ENCODE measurements at regions not wholly inside any gene's neighbourhood (a gene's known extent, or its start where the extent isn't known, plus 50 kb on each side); places are given as distances from the start of the nearest gene placed in this dataset.

DNA sequence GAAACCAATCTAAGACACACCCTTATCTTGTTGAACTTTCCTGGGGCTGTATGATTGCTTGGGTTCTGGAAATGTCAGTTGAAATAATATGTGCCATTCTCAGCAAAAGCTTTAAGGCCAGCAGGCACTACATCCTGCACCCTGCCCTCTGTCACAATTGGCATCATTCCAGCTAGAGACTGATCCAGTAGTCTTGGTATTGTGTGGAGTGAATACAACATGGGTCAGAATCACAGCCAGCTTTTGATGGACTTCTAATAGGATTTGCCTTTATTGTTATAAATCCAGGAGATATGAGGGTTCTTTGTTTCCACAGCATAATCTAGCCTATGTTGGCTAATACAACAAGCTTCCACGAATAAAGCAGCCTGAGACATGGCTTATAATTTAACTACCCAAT lies 617.0 kb upstream of the CDH2 start:
- peak; percentile 44 for DNase-seq (ENCODE audit: low read depth)
- no peak overlapping the region for H3K4me3 ChIP-seq (ENCODE audit: low read length)
- TF ChIP-seq, protein P1, sequence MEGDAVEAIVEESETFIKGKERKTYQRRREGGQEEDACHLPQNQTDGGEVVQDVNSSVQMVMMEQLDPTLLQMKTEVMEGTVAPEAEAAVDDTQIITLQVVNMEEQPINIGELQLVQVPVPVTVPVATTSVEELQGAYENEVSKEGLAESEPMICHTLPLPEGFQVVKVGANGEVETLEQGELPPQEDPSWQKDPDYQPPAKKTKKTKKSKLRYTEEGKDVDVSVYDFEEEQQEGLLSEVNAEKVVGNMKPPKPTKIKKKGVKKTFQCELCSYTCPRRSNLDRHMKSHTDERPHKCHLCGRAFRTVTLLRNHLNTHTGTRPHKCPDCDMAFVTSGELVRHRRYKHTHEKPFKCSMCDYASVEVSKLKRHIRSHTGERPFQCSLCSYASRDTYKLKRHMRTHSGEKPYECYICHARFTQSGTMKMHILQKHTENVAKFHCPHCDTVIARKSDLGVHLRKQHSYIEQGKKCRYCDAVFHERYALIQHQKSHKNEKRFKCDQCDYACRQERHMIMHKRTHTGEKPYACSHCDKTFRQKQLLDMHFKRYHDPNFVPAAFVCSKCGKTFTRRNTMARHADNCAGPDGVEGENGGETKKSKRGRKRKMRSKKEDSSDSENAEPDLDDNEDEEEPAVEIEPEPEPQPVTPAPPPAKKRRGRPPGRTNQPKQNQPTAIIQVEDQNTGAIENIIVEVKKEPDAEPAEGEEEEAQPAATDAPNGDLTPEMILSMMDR (IDR thresholded peaks at IDR 0.05; ENCODE audit: insufficient read depth, low read depth, low read length, missing control alignments) = no peak

DNA sequence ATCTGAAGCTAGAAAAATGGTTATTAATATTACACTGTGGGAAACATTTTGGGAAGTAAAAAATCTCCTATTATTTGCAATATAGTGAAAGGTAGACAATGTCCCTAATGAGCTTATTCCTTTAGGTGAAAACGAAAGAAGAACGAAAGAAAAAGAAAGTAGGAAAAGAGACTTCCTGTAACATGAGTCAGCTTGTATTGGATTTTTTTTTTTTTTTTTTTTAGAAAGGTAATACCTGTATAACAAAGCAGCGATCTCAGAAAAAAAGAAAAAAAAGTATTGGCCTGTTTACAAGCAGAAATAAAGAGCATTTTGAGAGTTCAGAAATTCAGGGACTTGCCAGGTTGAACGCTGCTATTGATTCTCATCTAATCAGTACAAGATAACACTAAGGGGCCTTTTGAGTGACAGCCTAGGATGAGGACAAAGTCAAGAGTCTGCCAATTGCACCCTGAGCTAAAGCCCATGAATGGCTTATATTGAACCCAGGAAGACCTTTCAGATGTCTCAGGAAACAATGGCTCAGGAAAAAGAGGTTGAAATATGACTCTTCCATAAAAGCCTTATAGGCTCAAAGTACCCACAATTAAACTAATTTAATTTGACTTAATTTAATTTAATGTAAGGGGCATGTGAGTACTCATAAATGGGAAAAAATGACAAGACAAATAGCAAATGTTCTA lies 615.6 kb upstream of the CDH2 start:
- peak overlapping the region; percentile 25 for H3K4me3 ChIP-seq (ENCODE audit: low read length)
- DNase-seq (ENCODE audit: low read depth) = peak; percentile 25
- TF ChIP-seq, protein P1 (IDR thresholded peaks at IDR 0.05; ENCODE audit: insufficient read depth, low read depth, low read length, missing control alignments) = no peak

DNA sequence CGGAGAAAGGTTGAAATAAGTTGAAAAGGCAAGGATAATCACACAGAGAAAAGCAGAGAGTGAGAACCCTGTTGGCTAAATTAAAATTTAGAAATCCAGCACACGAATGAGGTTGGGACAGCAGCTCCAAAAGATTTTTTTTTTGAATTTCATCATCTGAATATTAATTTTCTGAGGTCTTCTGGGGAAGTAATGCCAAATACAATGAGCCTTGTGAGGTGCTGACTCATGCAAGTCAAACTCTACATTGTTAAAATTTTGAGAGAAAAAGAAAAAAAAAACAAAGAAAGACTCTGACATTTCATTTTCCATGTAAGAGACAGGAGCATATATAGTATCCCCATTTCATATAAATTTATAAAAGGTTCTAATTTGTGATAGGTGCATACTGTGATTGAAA lies 614.2 kb upstream of the CDH2 start:
- TF ChIP-seq, protein P1 (IDR thresholded peaks at IDR 0.05; ENCODE audit: insufficient read depth, low read depth, low read length, missing control alignments) = no peak
- DNase-seq (ENCODE audit: low read depth) = no peak
- no peak overlapping the region for H3K4me3 ChIP-seq (ENCODE audit: low read length)

DNA sequence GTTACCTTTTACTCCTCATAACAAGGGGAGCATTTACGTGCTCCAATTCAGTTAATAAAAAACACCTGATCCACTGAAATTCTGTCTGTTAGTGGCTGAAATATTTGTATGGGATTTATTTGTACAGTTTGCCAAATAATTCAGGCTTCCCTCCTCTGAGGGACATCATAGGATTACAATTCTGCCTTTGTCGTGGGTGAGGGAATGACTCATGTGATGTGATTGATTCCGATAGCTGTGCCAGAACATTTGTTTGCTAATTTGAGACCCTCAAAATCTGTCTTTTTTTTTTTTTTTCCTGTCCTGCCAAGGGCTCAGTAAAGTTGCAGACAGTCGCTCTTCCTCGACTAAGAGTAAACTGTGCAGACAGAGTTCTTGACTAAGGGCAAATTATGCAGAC lies 612.6 kb upstream of the CDH2 start:
- no peak overlapping the region for H3K4me3 ChIP-seq (ENCODE audit: low read length)
- TF ChIP-seq, protein P1 (IDR thresholded peaks at IDR 0.05; ENCODE audit: insufficient read depth, low read depth, low read length, missing control alignments) = no peak
- DNase-seq (ENCODE audit: low read depth) = no peak

DNA sequence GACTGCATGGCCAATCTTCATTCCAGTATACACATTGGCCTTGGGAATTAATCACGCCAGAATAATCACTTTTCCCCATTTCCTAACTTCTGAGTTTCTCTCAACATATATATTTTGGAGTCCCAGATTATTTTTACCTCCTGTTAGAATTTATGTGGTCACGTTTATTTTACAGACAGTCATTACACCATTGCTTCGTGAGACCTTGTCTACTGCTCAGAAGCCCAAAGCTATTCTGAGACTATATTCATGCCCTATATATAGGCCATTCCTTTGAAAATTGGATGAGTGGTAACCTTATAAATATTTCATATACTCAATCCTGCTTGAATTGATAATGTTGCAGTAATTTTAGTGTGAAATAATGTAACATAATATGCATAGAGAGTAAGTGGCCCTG lies 610.0 kb upstream of the CDH2 start:
- H3K4me3 ChIP-seq (ENCODE audit: low read length) = no peak overlapping the region
- no peak for DNase-seq (ENCODE audit: low read depth)
- TF ChIP-seq, protein P1 (IDR thresholded peaks at IDR 0.05; ENCODE audit: insufficient read depth, low read depth, low read length, missing control alignments) = no peak

DNA sequence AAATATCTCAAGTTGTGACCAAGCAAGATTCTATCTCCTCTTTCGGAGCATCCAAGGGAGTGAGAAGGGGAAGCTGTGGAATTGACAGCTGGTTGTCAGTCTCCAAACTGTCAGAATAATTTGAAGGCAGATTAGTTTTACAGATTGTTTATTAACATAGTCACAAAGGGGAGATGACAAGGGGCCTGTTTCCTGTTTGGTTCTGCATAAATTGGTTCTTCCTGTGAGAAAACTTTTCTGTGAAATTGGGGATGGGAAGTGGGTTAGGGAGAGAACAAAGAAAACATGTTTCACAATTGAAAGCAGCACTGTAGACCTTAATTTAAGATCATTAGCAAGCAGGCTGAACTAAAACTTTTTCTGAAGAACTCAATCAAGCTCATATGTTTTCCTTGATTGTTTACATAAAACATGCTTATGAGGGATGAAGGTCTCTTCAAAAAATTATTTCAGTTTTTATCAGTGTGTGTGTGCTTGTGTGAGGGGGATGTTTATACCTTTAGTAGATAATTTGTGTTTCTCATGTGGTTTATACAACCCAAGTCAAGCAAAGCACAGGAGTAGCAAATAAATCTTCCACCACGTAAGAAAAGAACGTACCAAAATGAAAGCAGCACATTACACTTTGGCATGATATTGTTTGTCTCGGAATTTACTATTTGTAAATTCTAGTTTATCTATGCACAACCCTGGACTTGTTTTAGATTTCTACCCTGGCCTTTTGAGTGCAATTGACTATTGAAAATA lies 604.9 kb upstream of the CDH2 start:
- TF ChIP-seq, protein P1 (IDR thresholded peaks at IDR 0.05; ENCODE audit: insufficient read depth, low read depth, low read length, missing control alignments) = no peak
- DNase-seq (ENCODE audit: low read depth) = no peak
- no peak overlapping the region for H3K4me3 ChIP-seq (ENCODE audit: low read length)
